Tibial artery (tissue), 4 donors: ENCODE measurements at regions not wholly inside any gene's neighbourhood (a gene's known extent, or its start where the extent isn't known, plus 50 kb on each side); places are given as distances from the start of the nearest gene placed in this dataset.
"Not testable (repeated sequence)": the region's sequence is repeated elsewhere in the genome, so short reads cannot be mapped to it uniquely, and the experiment has no call there.

ENCODE experiments used
- DNase-seq, 2 donors: peaks; one replicate each; pipeline ENCODE4 v3.0.0-alpha.2; 2019
- H3K27ac ChIP-seq, 2 donors: fragments of 200-600 bp; sonication (generic) in 1 of 2; 1 replicate in 1 of 2; 2 replicates in 1 of 2; pipeline ENCODE4 v1.5.1; 2018 to 2019; ENCODE audit warnings: mild to moderate bottlenecking in 1 of 2
- H3K27me3 ChIP-seq, 2 donors: fragments of 200-600 bp; sonication (generic) in 1 of 2; one replicate each; pipeline versions ENCODE4 v1.5.1 to v1.6.0; 2016 to 2019
- H3K36me3 ChIP-seq, 3 donors: fragments of 200-600 bp; sonication (generic) in 2 of 3; one replicate each; pipeline ENCODE4 v1.5.1; 2016 to 2019; ENCODE audit warnings: mild to moderate bottlenecking in 2 of 3
- H3K4me1 ChIP-seq, 4 donors: fragments of 200-600 bp; sonication (generic) in 2 of 4; 1 replicate in 3 of 4; 2 replicates in 1 of 4; pipeline ENCODE4 v1.5.1; 2016 to 2019
- H3K4me3 ChIP-seq, 2 donors: fragments of 200-600 bp; sonication (generic) in 1 of 2; 1 replicate in 1 of 2; 2 replicates in 1 of 2; pipeline ENCODE4 v1.5.1; 2018 to 2019; ENCODE audit warnings: mild to moderate bottlenecking in 2 of 2
- H3K9me3 ChIP-seq, 3 donors: fragments of 200-600 bp; sonication (generic) in 1 of 3; one replicate each; pipeline ENCODE4 v1.5.1; 2016 to 2019
- intact Hi-C: fragments of 100-400 bp; cut with DNase I; formaldehyde crosslinking; loops from one replicate; pipeline ENCODE4 v1.15.0; 2023; ENCODE audit warnings: low total_unique reads

DNA sequence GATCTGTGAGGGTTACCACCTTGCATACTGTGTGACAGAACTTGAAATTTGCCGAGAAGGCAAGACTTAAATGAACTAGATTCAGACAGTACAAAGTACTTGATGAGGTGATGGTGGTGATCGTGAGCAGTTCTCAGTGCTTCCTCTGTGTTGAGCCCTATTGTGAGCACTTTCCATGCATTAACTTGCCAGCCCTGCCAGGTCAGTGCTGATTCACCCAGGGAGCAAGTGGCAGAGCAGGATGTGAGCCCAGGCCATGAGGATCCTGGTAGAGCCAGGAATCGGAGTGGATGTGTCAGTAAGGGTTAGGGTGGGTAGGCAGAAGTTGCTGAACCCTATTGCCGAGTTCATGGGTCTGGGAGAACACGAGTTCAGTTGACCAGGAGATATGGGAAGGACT, 4545.7 kb upstream of the TPTE start:
- intact Hi-C loops: not testable (repeated sequence)

DNA sequence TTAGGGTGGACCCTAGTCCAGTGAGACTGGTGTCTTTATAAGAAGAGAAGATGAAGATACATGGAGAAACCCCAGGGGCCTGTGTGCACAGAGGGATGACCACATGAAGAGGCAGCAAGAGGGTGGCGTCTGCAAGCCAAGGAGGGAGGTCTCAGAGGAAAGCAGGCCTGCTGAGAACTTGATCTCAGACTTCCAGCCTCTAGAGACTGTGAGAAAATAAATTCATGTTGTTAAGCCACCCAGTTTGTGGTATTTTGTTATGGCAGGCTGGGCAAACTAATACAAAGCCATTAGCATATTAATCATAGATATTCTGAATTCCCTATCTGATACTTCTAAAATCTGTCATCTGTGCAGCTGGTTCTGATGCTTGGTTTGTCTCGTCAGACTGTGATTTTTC, 4523.8 kb upstream of the TPTE start:
- H3K27me3 ChIP-seq, H3K4me3 ChIP-seq, H3K36me3 ChIP-seq, H3K4me1 ChIP-seq, H3K9me3 ChIP-seq, intact Hi-C loops, H3K27ac ChIP-seq, DNase-seq: not testable (repeated sequence)

More for the DNA sequence above, 4545.7 kb upstream of the TPTE start:
- H3K4me3 ChIP-seq, H3K9me3 ChIP-seq, H3K4me1 ChIP-seq, H3K27me3 ChIP-seq, H3K36me3 ChIP-seq, DNase-seq, H3K27ac ChIP-seq: not testable (repeated sequence)

DNA sequence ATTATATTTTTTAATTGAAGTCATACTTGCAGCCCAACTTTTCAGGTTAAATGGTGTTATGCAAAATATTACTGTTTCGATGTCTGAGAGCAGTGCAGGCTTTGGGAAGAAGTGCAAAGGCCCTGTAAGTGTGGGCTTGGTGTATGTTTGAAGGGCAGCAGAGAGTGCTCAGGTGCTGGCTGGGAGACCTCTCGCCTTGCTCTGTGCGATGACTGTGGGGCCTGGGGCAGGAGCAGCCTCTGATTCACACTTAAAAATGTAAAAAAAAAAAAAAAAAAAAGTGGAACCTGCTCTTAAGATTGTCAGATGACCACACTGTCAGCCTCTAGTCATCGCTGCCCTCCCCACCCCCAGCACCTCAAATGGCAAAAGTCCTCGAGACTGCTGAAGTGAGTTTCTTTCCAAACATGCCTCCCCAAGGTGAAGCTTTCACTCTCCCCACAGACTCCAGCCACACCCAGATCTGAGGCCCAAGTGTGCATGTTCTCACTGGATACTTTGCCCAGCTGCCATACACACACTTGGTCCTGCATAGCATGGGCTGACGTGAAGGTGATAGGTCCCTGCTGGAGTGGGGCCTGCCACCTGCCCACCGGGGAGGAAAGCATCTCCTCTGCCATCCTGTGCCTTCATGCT, 4505.8 kb upstream of the TPTE start:
- DNase-seq, intact Hi-C loops, H3K36me3 ChIP-seq, H3K4me3 ChIP-seq, H3K9me3 ChIP-seq, H3K4me1 ChIP-seq, H3K27ac ChIP-seq, H3K27me3 ChIP-seq: not testable (repeated sequence)

DNA sequence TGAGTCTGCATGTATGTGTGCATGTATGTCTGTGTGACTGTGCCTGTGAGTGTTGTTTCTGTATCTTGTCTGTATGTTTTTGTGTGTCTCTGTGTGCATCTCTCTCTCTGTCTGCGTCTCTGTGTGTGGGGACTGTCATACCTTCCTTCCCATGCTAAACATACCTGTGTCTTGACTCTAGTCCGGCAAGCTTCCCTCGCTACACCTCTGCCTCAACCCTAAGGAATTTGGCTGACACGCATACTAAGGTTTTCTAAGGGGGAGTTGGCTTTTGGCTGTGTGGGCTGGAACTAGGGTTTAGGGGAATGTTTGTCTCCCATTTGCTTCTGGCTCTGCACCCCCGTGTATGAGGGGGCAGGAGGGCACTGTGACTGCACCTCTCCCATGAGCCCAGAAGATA, 4500.9 kb upstream of the TPTE start:
- intact Hi-C loops, H3K9me3 ChIP-seq, H3K27me3 ChIP-seq, H3K36me3 ChIP-seq, H3K4me1 ChIP-seq, H3K27ac ChIP-seq, DNase-seq, H3K4me3 ChIP-seq: not testable (repeated sequence)

DNA sequence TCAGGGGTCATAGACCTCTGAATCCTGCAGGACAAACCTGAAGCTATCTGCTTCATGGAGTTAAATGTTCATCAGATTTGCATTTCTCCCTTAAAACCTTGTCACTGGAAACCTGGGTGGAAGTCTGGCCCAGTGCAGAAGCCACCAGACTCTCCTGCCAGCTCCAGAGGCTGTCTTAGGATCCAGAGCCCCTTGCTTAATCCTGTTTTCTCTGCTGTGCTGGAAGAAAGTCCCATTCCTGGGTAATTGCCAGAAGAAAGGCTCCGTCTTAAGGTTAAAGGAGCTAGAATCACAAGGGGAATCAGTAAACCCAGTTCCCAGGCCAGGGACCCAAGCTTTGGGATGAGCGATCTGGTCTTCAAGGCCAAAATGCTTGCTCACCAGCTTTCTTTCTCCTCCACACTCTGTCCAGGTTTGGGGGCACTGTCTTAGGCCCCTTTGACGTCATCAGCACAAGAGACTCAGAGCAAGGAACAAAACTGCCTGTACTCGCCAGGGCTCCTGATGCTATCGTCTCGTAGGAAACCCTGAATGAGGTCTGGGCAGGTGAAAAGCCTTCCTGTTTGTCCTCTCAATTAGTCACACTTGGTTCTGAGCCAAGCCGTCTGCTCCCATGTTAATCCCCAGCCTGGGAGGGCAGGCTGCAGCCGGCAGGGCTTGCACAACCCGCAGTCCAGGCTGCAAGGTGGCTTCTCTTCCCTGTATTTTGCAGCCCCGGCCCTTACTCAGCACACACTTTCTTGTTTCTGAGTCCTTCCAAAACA, 4500.2 kb upstream of the TPTE start:
- H3K4me3 ChIP-seq, H3K27me3 ChIP-seq, H3K4me1 ChIP-seq, H3K9me3 ChIP-seq, intact Hi-C loops, H3K27ac ChIP-seq, DNase-seq, H3K36me3 ChIP-seq: not testable (repeated sequence)

DNA sequence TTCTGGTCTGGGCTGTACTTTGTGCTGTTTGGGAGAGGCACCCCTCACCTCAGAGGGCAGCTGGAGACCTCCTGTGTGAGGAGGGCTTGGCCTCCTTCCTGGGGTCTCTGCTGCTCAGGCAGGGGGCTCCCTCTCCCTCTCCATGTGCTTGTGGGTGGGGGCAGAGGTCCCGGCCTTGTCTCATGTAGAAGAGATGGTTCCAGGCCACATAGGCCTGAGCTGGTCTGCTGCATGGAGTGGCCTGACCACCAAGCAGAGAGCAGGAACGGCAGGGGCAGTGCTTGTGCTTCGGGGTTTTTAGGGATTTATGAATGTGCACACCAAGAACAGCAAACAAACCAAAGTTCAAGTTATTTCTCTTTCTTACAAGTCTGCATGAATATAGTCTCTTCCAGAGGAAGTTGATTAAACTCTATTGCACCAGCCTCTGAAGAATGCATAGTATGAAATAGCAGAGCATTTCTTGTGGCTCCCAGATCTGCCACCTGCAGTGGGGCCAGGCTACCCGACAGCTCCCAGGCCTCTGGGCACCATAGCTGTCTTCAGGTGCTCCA, 4499.6 kb upstream of the TPTE start:
- H3K27me3 ChIP-seq, DNase-seq, H3K4me1 ChIP-seq, H3K36me3 ChIP-seq, intact Hi-C loops, H3K27ac ChIP-seq, H3K4me3 ChIP-seq, H3K9me3 ChIP-seq: not testable (repeated sequence)

DNA sequence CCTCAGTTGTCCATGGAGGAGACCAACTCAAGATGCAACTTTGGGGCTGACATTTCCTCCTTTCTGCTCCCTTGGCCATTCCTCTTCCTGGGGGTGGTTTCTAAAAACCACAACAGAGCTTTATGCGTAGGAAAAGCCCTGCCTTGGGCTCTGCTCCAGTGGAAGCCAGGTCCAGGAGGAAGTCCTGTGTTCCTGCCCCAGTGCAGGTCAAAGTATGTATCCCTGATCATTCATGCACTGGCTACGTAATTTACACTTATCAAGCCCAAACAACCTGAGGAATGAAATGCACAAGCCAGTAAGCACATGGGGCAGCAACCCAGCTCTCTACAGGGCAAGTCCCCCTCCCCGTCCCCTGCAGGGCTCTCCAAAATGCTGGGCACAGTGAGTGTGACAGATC, 4498.1 kb upstream of the TPTE start:
- intact Hi-C loops, DNase-seq, H3K27me3 ChIP-seq, H3K9me3 ChIP-seq, H3K4me1 ChIP-seq, H3K36me3 ChIP-seq, H3K4me3 ChIP-seq, H3K27ac ChIP-seq: not testable (repeated sequence)

DNA sequence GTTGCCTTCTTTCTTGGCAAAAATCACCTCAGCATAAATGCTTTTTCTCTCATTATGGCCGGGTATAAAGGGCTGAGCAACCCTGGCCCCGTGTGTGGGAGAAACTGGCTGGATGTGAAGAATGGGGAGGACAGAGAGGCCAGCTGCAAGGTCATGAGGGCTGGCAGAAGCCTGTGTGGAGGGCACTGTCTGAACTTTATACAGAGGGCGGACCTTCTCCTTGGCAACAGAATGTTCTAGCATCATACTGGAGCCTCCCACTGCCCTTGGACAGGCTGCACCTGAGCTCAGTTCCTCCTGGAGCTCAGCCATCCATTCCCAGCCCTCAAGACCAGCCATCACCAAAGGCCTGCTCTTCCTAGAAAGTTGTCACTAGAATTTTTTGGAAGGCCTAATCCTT, 4496.2 kb upstream of the TPTE start:
- H3K36me3 ChIP-seq, DNase-seq, H3K27me3 ChIP-seq, H3K27ac ChIP-seq, H3K4me3 ChIP-seq, intact Hi-C loops, H3K4me1 ChIP-seq, H3K9me3 ChIP-seq: not testable (repeated sequence)

DNA sequence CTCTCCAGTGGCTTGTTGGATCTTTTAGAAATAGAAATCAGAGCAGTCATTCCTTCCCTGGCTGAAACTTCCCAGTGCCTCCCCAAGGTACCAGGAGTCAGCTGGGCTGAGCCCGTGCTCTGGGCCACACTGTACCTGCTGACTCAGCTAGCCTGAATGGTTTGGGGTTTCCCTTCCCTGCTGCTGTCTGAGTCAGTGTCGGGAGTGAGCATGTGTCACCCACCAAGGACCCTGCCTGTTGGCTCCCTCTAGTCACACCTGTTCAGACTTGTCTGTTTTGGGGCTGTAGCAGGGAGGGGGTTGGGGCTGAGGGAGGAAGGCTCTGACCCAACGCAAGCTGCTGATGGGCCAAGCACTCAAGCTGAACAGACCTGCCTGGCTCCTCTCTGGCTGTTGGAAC, 4493.9 kb upstream of the TPTE start:
- H3K36me3 ChIP-seq, H3K4me1 ChIP-seq, H3K4me3 ChIP-seq, intact Hi-C loops, H3K27ac ChIP-seq, H3K9me3 ChIP-seq, DNase-seq, H3K27me3 ChIP-seq: not testable (repeated sequence)

DNA sequence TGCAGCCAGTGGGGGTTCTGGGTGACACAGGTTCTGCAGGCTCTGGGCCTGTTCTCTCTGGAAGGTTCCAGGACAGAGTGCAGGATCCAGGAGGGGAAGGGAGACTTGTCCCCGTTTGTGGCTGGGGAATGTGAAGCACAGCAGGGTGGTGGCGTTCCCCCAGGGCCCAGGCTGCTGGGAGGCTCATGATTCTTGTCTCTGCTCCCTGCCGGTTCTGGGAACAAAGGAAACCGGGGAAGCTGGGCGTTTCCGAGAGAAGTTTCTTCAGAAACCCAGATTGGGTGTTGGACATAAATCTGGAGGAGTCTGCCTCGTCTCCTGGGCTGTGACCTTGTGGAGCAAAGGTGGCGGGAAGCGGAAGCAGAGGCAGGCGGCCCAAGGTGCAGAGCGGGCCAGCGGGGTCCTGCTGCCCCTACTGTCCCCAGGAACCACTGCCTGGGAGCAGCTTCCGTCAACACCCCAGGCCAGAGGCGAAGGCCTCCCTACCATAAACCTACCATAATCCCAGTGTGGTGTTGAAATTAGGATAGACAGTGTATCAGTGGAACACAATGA, 4487.2 kb upstream of the TPTE start:
- H3K9me3 ChIP-seq, H3K27me3 ChIP-seq, intact Hi-C loops, H3K4me3 ChIP-seq, H3K36me3 ChIP-seq, DNase-seq, H3K27ac ChIP-seq, H3K4me1 ChIP-seq: not testable (repeated sequence)

DNA sequence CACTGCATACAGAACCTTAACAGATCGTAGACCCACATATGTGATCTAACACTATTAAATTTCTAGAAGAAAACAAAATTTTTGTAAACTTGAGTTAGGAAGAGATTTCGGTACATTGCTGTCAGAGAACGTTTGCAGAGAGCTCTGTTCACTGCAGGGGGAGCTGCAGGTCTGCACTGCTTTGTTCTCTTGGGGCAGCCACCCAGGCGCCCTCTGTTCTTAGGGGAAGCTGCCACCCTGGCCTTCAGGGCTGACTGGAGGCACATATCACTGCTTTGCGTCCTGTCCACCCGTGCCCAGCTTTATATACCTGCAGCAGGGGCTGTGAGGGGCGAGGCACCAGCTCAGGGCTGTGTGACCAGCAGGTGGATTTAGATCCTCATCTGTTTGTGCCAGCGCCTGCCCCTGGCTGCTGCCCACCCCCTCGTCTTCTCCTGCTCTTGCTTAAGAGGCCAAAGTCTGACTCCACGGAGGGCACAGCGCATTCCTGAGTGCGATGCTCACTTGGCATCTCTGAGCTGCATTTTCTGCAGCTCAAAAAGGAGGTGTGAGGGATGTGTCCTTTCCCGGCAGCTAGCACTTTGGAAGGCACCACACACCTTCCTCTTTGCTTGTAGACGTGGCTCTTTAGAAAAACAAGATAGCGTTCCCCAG, 4486.4 kb upstream of the TPTE start:
- H3K9me3 ChIP-seq, DNase-seq, H3K4me1 ChIP-seq, intact Hi-C loops, H3K36me3 ChIP-seq, H3K27me3 ChIP-seq, H3K4me3 ChIP-seq, H3K27ac ChIP-seq: not testable (repeated sequence)

DNA sequence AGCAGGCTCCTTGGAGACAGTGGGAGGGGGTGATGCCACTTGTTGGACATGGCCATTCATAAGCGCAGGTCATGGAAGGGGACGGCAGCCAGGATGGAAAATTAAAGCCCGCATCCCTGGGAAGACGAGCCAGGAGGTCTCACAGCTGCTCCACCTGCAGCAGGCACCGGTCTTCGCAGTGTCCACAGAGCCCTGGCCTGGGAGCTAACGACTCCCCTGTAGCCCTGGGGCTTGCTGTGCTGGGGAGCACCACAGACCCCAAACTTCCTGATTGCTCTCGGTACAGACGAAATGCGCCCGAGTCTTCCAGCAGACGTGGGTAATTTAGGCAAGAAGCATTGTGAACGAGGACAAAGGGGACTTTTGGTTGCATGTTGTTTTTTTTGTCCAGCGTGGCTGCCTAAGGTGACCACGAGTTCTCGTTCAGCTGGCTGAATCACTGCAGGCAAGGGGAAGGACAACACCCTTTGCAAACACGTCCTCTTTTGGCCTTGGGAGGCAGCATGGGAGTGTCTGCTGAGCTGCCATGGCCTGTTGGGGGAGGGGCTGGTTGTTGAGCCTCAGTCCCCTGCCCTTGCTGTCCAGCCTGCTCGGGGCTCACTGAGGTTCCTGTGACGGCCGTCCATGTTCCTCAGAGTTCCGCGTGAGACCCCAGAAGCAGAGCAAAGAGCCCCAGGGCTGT, 4485.8 kb upstream of the TPTE start:
- DNase-seq, H3K4me3 ChIP-seq, H3K27ac ChIP-seq, H3K4me1 ChIP-seq, H3K36me3 ChIP-seq, H3K9me3 ChIP-seq, intact Hi-C loops, H3K27me3 ChIP-seq: not testable (repeated sequence)

DNA sequence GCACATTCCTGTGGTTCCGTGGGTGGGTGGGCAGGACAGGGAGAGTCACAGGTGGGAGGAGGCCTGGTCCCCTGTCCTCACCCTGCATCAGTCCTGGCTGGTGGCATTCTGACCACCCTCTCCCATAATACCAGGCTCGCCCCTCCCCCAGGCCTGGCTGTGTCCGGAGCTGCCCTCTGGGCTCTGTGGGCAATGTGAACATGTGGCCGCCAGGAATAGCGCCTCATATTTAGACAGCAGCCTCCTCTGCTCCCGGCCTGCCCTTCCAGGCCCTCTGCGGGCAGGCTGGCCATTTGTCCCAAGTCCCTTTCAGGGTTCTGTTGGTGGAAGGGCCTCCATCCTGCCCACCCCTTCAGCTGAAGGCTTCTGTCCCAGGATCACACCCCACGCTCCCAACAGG, 4482.2 kb upstream of the TPTE start:
- intact Hi-C loops, DNase-seq, H3K4me3 ChIP-seq, H3K27me3 ChIP-seq, H3K4me1 ChIP-seq, H3K9me3 ChIP-seq, H3K27ac ChIP-seq, H3K36me3 ChIP-seq: not testable (repeated sequence)

DNA sequence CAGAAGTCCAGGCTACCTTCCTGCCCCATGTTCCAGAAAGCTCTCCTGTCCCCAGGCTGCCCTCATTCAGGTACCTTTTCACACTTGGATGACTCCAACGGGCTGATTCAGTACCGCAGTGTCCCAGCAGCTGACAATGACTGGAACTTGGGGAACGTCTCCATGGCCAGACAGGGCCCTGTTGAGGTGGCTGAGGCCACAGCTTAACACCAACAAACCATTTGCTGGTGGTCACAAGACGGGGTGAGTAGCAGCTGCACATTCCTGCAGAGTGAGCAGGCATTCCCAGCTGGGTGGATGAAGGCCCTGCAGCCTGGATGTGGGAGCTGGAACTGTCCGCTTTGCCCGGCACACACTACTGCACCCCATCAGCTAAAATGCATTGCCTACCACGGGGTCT, 4481.3 kb upstream of the TPTE start:
- H3K36me3 ChIP-seq, H3K4me3 ChIP-seq, H3K27me3 ChIP-seq, H3K27ac ChIP-seq, H3K9me3 ChIP-seq, DNase-seq, H3K4me1 ChIP-seq, intact Hi-C loops: not testable (repeated sequence)
